H9 (cell line): ENCODE measurements at regions not wholly inside any gene's neighbourhood (a gene's known extent, or its start where the extent isn't known, plus 50 kb on each side); places are given as distances from the start of the nearest gene placed in this dataset.

Experiments used
- DNase-seq: peaks from one replicate; pipeline ENCODE4 v3.0.0-alpha.2; 2017
- H2AFZ ChIP-seq: one replicate; pipeline ENCODE4 v1.6.1; 2013; ENCODE audit warnings: mild to moderate bottlenecking, low read length, control low read depth, moderate library complexity
- H2AK5ac ChIP-seq: 2 replicates; pipeline ENCODE4 v1.6.1; 2013; ENCODE audit warnings: low read length, control low read depth, mixed read lengths; ENCODE audit not compliant: insufficient read length
- H2BK120ac ChIP-seq: one replicate; pipeline ENCODE4 v1.6.1; 2013; ENCODE audit warnings: low read depth, mild to moderate bottlenecking, low read length, control low read depth, inconsistent platforms; ENCODE audit not compliant: poor library complexity, severe bottlenecking
- H2BK12ac ChIP-seq: 2 replicates; pipeline ENCODE4 v1.6.1; 2013; ENCODE audit warnings: low read length, control low read depth, mixed read lengths, low read depth; ENCODE audit not compliant: insufficient read length
- H2BK15ac ChIP-seq: 2 replicates; pipeline ENCODE4 v1.6.1; 2013; ENCODE audit warnings: low read depth, low read length, control low read depth
- H2BK20ac ChIP-seq: one replicate; pipeline ENCODE4 v1.6.1; 2013; ENCODE audit warnings: low read depth, mild to moderate bottlenecking, low read length, control low read depth, inconsistent platforms; ENCODE audit not compliant: poor library complexity, severe bottlenecking
- H2BK5ac ChIP-seq: 2 replicates; pipeline ENCODE4 v1.6.1; 2013; ENCODE audit warnings: low read length, control low read depth, mixed read lengths; ENCODE audit not compliant: insufficient read length
- H3K14ac ChIP-seq: 2 replicates; pipeline ENCODE4 v1.6.1; 2013; ENCODE audit warnings: low read length, control low read depth; ENCODE audit not compliant: insufficient read depth
- H3K18ac ChIP-seq: 2 replicates; pipeline ENCODE4 v1.6.1; 2013; ENCODE audit warnings: low read depth, mild to moderate bottlenecking, mixed read lengths, low read length, control low read depth; ENCODE audit not compliant: insufficient read length
- H3K23ac ChIP-seq: 2 replicates; pipeline ENCODE4 v1.6.1; 2013; ENCODE audit warnings: low read length, control low read depth, mixed read lengths, low read depth; ENCODE audit not compliant: insufficient read length
- H3K23me2 ChIP-seq: 2 replicates; pipeline ENCODE4 v1.6.1; 2013; ENCODE audit warnings: low read depth, mild to moderate bottlenecking, mixed read lengths, low read length, control low read depth; ENCODE audit not compliant: insufficient read length, poor library complexity, severe bottlenecking
- H3K27ac ChIP-seq: 2 replicates; pipeline ENCODE4 v1.5.1; 2013; ENCODE audit warnings: low read length, control low read depth, mixed read lengths, low read depth; ENCODE audit not compliant: insufficient read length
- H3K27me3 ChIP-seq: 2 replicates; pipeline ENCODE4 v1.6.1; 2013; ENCODE audit warnings: low read length, control low read depth, inconsistent platforms; ENCODE audit not compliant: insufficient read depth
- H3K4ac ChIP-seq: 2 replicates; pipeline ENCODE4 v1.6.1; 2013; ENCODE audit warnings: low read depth, mild to moderate bottlenecking, control low read depth, inconsistent platforms, low read length, moderate library complexity
- H3K4me1 ChIP-seq: 2 replicates; pipeline ENCODE4 v1.6.1; 2013; ENCODE audit warnings: low read length, control low read depth, inconsistent platforms; ENCODE audit not compliant: insufficient read depth
- H3K4me2 ChIP-seq: 2 replicates; pipeline ENCODE4 v1.6.1; 2013; ENCODE audit warnings: low read length, control low read depth, mixed read lengths; ENCODE audit not compliant: insufficient read length, insufficient read depth
- H3K56ac ChIP-seq: 2 replicates; pipeline ENCODE4 v1.6.1; 2013; ENCODE audit warnings: low read depth, mild to moderate bottlenecking, mixed read lengths, low read length, control low read depth; ENCODE audit not compliant: insufficient read length
- H3K79me1 ChIP-seq: 2 replicates; pipeline ENCODE4 v1.6.1; 2013; ENCODE audit warnings: low read depth, mild to moderate bottlenecking, moderate library complexity, low read length, control low read depth, inconsistent platforms; ENCODE audit not compliant: insufficient read depth, poor library complexity, severe bottlenecking
- H3K79me2 ChIP-seq: 2 replicates; pipeline ENCODE4 v1.6.1; 2013; ENCODE audit warnings: low read length, control low read depth, inconsistent platforms; ENCODE audit not compliant: insufficient read depth
- H3K9ac ChIP-seq: 2 replicates; pipeline ENCODE4 v1.6.1; 2013; ENCODE audit warnings: low read length, control low read depth, mixed read lengths; ENCODE audit not compliant: insufficient read length; ENCODE audit errors: extremely low read depth
- H3K9me3 ChIP-seq: one replicate; pipeline ENCODE4 v1.6.1; 2013; ENCODE audit warnings: low read depth, low read length, inconsistent platforms; ENCODE audit not compliant: control insufficient read depth
- H3T11ph ChIP-seq: one replicate; pipeline ENCODE4 v1.6.1; 2013; ENCODE audit warnings: mild to moderate bottlenecking, low read length, control low read depth, inconsistent platforms
- H4K20me1 ChIP-seq: one replicate; pipeline ENCODE4 v1.6.1; 2013; ENCODE audit not compliant: control insufficient read depth, insufficient read length, insufficient read depth
- H4K5ac ChIP-seq: 2 replicates; pipeline ENCODE4 v1.6.1; 2013; ENCODE audit warnings: low read depth, mild to moderate bottlenecking, mixed read lengths, low read length, control low read depth; ENCODE audit not compliant: insufficient read length
- H4K8ac ChIP-seq: replicated peaks from 2 replicates; pipeline ENCODE4 v1.6.1; 2013; ENCODE audit warnings: low read length, control low read depth, mixed read lengths, low read depth; ENCODE audit not compliant: insufficient read length
- H4K91ac ChIP-seq: 2 replicates; pipeline ENCODE4 v1.6.1; 2013; ENCODE audit warnings: low read depth, mild to moderate bottlenecking, moderate library complexity, mixed read lengths, low read length, control low read depth; ENCODE audit not compliant: insufficient read length
- H3K27ac Mint-ChIP-seq, 3 experiments: 2 replicates in 2 of 3; 3 replicates in 1 of 3; pipeline ENCODE4 v1.8.0; 2020 to 2021; ENCODE audit warnings: mixed read lengths in 3 of 3, mild to moderate bottlenecking in 1 of 3, moderate library complexity in 1 of 3
- H3K27me3 Mint-ChIP-seq: 2 replicates; pipeline ENCODE4 v1.8.0; 2021; ENCODE audit warnings: low read depth, mild to moderate bottlenecking, moderate library complexity, mixed read lengths
- H3K36me3 Mint-ChIP-seq, 3 experiments: 2 replicates in 2 of 3; 3 replicates in 1 of 3; pipeline ENCODE4 v1.8.0; 2020 to 2021; ENCODE audit warnings: low read depth in 3 of 3, mixed read lengths in 3 of 3; ENCODE audit not compliant: insufficient read depth in 1 of 3
- H3K4me1 Mint-ChIP-seq, 2 experiments: 2 replicates each; pipeline ENCODE4 v1.8.0; 2020; ENCODE audit warnings: mixed read lengths in 2 of 2
- H3K4me3 Mint-ChIP-seq, 2 experiments: 2 replicates in 1 of 2; 3 replicates in 1 of 2; pipeline ENCODE4 v1.8.0; 2020 to 2021; ENCODE audit warnings: mild to moderate bottlenecking in 2 of 2, mixed read lengths in 2 of 2, moderate library complexity in 1 of 2
- H3K9me3 Mint-ChIP-seq, 2 experiments: 2 replicates in 1 of 2; 3 replicates in 1 of 2; pipeline ENCODE4 v1.8.0; 2020; ENCODE audit warnings: mild to moderate bottlenecking in 2 of 2, mixed read lengths in 2 of 2, moderate library complexity in 1 of 2
- WGBS: extraction: QIAGEN DNeasy Blood & Tissue Kit; methylation state at CpG from one replicate; pipeline ENCODE4 v1.1.7; 2013; ENCODE audit warnings: missing lambda C conversion rate, low lambda C conversion rate, mixed read lengths; ENCODE audit not compliant: insufficient read length; ENCODE audit errors: extremely low coverage; 5-methylcytosine and 5-hydroxymethylcytosine counted together
- TF ChIP-seq, protein P1 (sequence below): fragments of 200-600 bp; sonication (generic); conservative IDR thresholded peaks from 3 replicates; pipeline ENCODE4 v1.8.0; 2021; ENCODE audit warnings: antibody characterized with exemption, mild to moderate bottlenecking

GRCh38 chr2:3971652-3972192 is 268.3 kb downstream of the DCDC2C start:
- Histone ChIP-seq H2BK15ac (no peak overlapping the region), H3K4me1 (no peaks in the 10 kb centered on the region), H3K14ac (no peak overlapping the region), H3K9ac (no peak overlapping the region), H3K18ac (no peak overlapping the region), H2BK120ac (no peak overlapping the region), H2AK5ac (no peak overlapping the region), H3K23me2 (no peaks in the 10 kb centered on the region), H4K20me1 (peaks cover 2% of the 10 kb centered on the region), H2BK20ac (no peak overlapping the region), H2AFZ (no peak overlapping the region), H3T11ph (no peak overlapping the region), H4K5ac (no peak overlapping the region), H3K9me3 (no peaks in the 10 kb centered on the region), H3K27ac (no peak overlapping the region), H2BK12ac (no peak overlapping the region), H3K79me1 (no peaks in the 10 kb centered on the region), H3K79me2 (no peaks in the 10 kb centered on the region), H2BK5ac (no peak overlapping the region), H3K23ac (no peak overlapping the region), H4K8ac (no peak overlapping the region), H4K91ac (no peak overlapping the region), H3K4ac (no peak overlapping the region), H3K56ac (no peak overlapping the region), H3K4me2 (no peak overlapping the region), H3K27me3 (no peaks in the 10 kb centered on the region)
- TF ChIP-seq, protein P1, sequence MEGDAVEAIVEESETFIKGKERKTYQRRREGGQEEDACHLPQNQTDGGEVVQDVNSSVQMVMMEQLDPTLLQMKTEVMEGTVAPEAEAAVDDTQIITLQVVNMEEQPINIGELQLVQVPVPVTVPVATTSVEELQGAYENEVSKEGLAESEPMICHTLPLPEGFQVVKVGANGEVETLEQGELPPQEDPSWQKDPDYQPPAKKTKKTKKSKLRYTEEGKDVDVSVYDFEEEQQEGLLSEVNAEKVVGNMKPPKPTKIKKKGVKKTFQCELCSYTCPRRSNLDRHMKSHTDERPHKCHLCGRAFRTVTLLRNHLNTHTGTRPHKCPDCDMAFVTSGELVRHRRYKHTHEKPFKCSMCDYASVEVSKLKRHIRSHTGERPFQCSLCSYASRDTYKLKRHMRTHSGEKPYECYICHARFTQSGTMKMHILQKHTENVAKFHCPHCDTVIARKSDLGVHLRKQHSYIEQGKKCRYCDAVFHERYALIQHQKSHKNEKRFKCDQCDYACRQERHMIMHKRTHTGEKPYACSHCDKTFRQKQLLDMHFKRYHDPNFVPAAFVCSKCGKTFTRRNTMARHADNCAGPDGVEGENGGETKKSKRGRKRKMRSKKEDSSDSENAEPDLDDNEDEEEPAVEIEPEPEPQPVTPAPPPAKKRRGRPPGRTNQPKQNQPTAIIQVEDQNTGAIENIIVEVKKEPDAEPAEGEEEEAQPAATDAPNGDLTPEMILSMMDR = no peak
- Mint-ChIP-seq H3K9me3 (peaks cover 0 to 2% of the 10 kb centered on the region in 2 experiments; a peak in 3 of 5 replicates), H3K36me3 (no peaks in the 10 kb centered on the region; a peak in 1 of 7 replicates), H3K27me3 (no peaks in the 10 kb centered on the region), H3K27ac (no peak overlapping the region), H3K4me3 (no peak overlapping the region), H3K4me1 (no peaks in the 10 kb centered on the region)
- WGBS = 100% methylated on average over 2 of the region's 4 CpGs
- DNase-seq = no peak
